ENCODE measurements at regions not wholly inside any gene's neighbourhood (a gene's known extent, or its start where the extent isn't known, plus 50 kb on each side); places are given as distances from the start of the nearest gene placed in this dataset.

DNA sequence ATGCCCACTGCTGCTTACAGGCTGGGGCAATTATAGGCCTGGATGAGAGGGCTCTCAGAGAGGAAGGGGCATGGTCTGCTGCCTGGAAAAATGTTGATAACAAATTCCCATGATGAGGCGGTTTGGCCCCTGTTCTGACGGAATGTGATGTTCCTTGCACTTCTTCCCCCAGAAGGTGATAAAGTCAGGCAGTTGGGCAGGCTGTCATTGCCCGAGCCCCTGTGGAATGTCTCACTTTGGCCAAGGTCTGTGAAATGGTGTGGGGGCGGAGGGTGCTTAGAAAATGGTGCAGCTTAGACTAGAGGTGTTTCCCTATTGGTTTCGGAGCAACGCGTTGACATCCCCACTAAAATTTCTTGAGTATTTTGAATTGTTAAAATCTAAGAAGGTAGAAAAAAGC is 1360.0 kb downstream of the AACS start:
- H3K36me3 ChIP-seq (ENCODE audit: control insufficient read depth in 2 of 4, insufficient read depth in 4 of 4, low read length in 3 of 4): no peaks in the 10 kb centered on the region
- H3K4ac ChIP-seq (replicated peaks; ENCODE audit: insufficient read length, low read depth, low read length): no peak overlapping the region
- 87% methylated on average over 7 of the region's 7 CpGs; no CpG with 5 or more reads in 1 of the 2 experiments for WGBS, 2 experiments (ENCODE audit: extremely low coverage in 1 of 2, insufficient coverage in 1 of 2, insufficient read length in 1 of 2, insufficient replicate concordance in 2 of 2, low coverage in 1 of 2, low lambda C conversion rate in 2 of 2, missing lambda C conversion rate in 1 of 2)
- H3K27me3 ChIP-seq (replicated peaks in 1 of 4; ENCODE audit: control insufficient read depth in 3 of 4, extremely low read depth in 1 of 4, insufficient read depth in 3 of 4, low read length in 3 of 4): no peaks in the 10 kb centered on the region
- no peaks in the 10 kb centered on the region for H3K4me1 ChIP-seq (replicated peaks in 1 of 4; ENCODE audit: control insufficient read depth in 3 of 4, insufficient read depth in 4 of 4, low read length in 3 of 4)
- H2BK12ac ChIP-seq (ENCODE audit: low read depth, low read length): no peak overlapping the region
- no peak overlapping the region for H3K14ac ChIP-seq (ENCODE audit: insufficient read length)
- no peak overlapping the region for H2BK120ac ChIP-seq (replicated peaks; ENCODE audit: low read depth, low read length)
- H4K8ac ChIP-seq (ENCODE audit: extremely low read depth, insufficient read depth, low read length): no peak overlapping the region
- H2AFZ ChIP-seq (ENCODE audit: low read length): 0 out of 2 replicates have a peak overlapping the region, but pooled peaks have one; percentile 17
- ChIA-PET CTCF (ENCODE audit: partially characterized antibody) (no interaction called here), POLR2A (ENCODE audit: partially characterized antibody) (no interaction called here)
- no peak overlapping the region for H2BK15ac ChIP-seq (ENCODE audit: low read length)
- H3K56ac ChIP-seq (replicated peaks; ENCODE audit: insufficient read length, low read depth, low read length): no peak overlapping the region
- no peak overlapping the region for H2BK20ac ChIP-seq (ENCODE audit: low read length)
- H3K9ac ChIP-seq (replicated peaks in 1 of 4; ENCODE audit: extremely low read depth in 1 of 4, low read depth in 3 of 4, low read length in 3 of 4): no peak overlapping the region
- no peaks in the 10 kb centered on the region for H3K79me1 ChIP-seq (ENCODE audit: low read depth, low read length)
- H2AK5ac ChIP-seq (ENCODE audit: low read depth, low read length): no peak overlapping the region
- H4K91ac ChIP-seq (replicated peaks; ENCODE audit: insufficient read length, low read length): no peak overlapping the region
- no peaks in the 10 kb centered on the region for H3K23me2 ChIP-seq (ENCODE audit: low read depth, low read length)
- H3K79me2 ChIP-seq (ENCODE audit: control insufficient read depth in 1 of 2, insufficient read depth in 2 of 2, low read length in 2 of 2): no peaks in the 10 kb centered on the region
- no peaks in the 10 kb centered on the region for H4K20me1 ChIP-seq (replicated peaks in 1 of 2; ENCODE audit: control insufficient read depth in 1 of 2, insufficient read depth in 2 of 2, low read length in 2 of 2)
- no peak overlapping the region for H3K4me3 ChIP-seq (ENCODE audit: extremely low read depth in 1 of 4, insufficient read depth in 2 of 4, low read depth in 3 of 4, low read length in 4 of 4)
- H3K23ac ChIP-seq (ENCODE audit: insufficient read length): no peak overlapping the region
- no peak overlapping the region for H3K4me2 ChIP-seq (ENCODE audit: insufficient read depth in 1 of 2, low read depth in 2 of 2, low read length in 2 of 2)
- H3K18ac ChIP-seq (ENCODE audit: extremely low read depth, low read length): no peak overlapping the region
- TF ChIP-seq FOSL1 (IDR thresholded peaks at IDR 0.05; ENCODE audit: insufficient read depth, low read depth, low read length): no peak
- no peak for TF ChIP-seq ZNF274 (IDR thresholded peaks at IDR 0.05; ENCODE audit: borderline replicate concordance, extremely low read depth, low read length)
- no peak for TF ChIP-seq CEBPB (IDR thresholded peaks at IDR 0.05; ENCODE audit: low read depth, low read length)
- H3K9me3 ChIP-seq (ENCODE audit: insufficient read depth in 2 of 2, low read depth in 1 of 2, low read length in 1 of 2): no peaks in the 10 kb centered on the region
- no peak overlapping the region for H2BK5ac ChIP-seq (ENCODE audit: low read depth, low read length)
- FAIRE-seq: no peak
- no peak for DNase-seq (ENCODE audit: low read depth in 1 of 2, low spot score in 2 of 2)
- H4K5ac ChIP-seq (ENCODE audit: insufficient read length, low read depth, low read length): no peak overlapping the region
- H3K27ac ChIP-seq (ENCODE audit: low read depth, low read length): no peak overlapping the region
